SK-N-SH treated with all-trans-retinoic acid at 6 μM for 48 hours (cell line): ENCODE measurements at regions not wholly inside any gene's neighbourhood (a gene's known extent, or its start where the extent isn't known, plus 50 kb on each side); places are given as distances from the start of the nearest gene placed in this dataset.

Experiments used
- ARNTL ChIP-seq: fragments of 450-650 bp; formaldehyde crosslinking; IDR thresholded peaks from 2 replicates; pipeline ENCODE4 v1.5.0; 2020; ENCODE audit warnings: low read depth, mild to moderate bottlenecking, moderate library complexity, borderline replicate concordance
- BACH2 ChIP-seq: fragments of 250-450 bp; sonication (Bioruptor Pico); IDR thresholded peaks from 2 replicates; pipeline ENCODE4 v1.9.0; 2021; ENCODE audit warnings: mild to moderate bottlenecking, borderline replicate concordance
- GLIS3 ChIP-seq: fragments of 250-450 bp; sonication (Bioruptor Pico); IDR thresholded peaks from 2 replicates; pipeline ENCODE4 v1.5.0; 2020; ENCODE audit warnings: mild to moderate bottlenecking, moderate library complexity
- PATZ1 ChIP-seq: fragments of 250-450 bp; sonication (Bioruptor Pico); IDR thresholded peaks from 2 replicates; pipeline ENCODE4 v1.8.0; 2020; ENCODE audit warnings: mild to moderate bottlenecking, moderate library complexity, borderline replicate concordance
- RARB ChIP-seq: fragments of 250-450 bp; sonication (Bioruptor Pico); IDR thresholded peaks from 2 replicates; pipeline ENCODE4 v1.8.0; 2021; ENCODE audit warnings: mild to moderate bottlenecking, moderate library complexity
- TCF4 ChIP-seq: fragments of 250-450 bp; sonication (Bioruptor Pico); IDR thresholded peaks from 2 replicates; pipeline ENCODE4 v1.8.0; 2021; ENCODE audit warnings: mild to moderate bottlenecking, moderate library complexity, borderline replicate concordance
- ZFP3 ChIP-seq: fragments of 250-450 bp; sonication (Bioruptor Pico); IDR thresholded peaks from 2 replicates; pipeline ENCODE4 v1.5.0; 2020; ENCODE audit warnings: mild to moderate bottlenecking, moderate library complexity
- ZFP30 ChIP-seq: fragments of 450-650 bp; formaldehyde crosslinking; IDR thresholded peaks from 2 replicates; pipeline ENCODE4 v1.5.0; 2022; ENCODE audit warnings: mild to moderate bottlenecking, moderate library complexity

GRCh38 chr4:64520421-64520820 lies 111.2 kb upstream of the TECRL start:
- no peak for TF ChIP-seq RARB (CRISPR knock-in tag)
- no peak for TF ChIP-seq BACH2 (CRISPR knock-in tag)
- TF ChIP-seq GLIS3 (CRISPR knock-in tag), result no peak
- TF ChIP-seq PATZ1, result no peak
- no peak for TF ChIP-seq ZFP30 (CRISPR knock-in tag)
- no peak for TF ChIP-seq ARNTL (CRISPR knock-in tag)
- TF ChIP-seq ZFP3 (CRISPR knock-in tag), result no peak
- no peak for TF ChIP-seq TCF4 (CRISPR knock-in tag)
